CD8-positive, alpha-beta memory T cell (primary cell): ENCODE measurements at regions not wholly inside any gene's neighbourhood (a gene's known extent, or its start where the extent isn't known, plus 50 kb on each side); places are given as distances from the start of the nearest gene placed in this dataset.

Experiments used
- CTCF ChIA-PET: fragments of 350-600 bp; sonication (Branson Sonifier 250); formaldehyde crosslinking; loops from one replicate; lab custom pipeline; 2021; ENCODE audit warnings: antibody characterized with exemption; lab: Charles Lee
- POLR2A ChIA-PET: fragments of 350-600 bp; sonication (Branson Sonifier 250); formaldehyde crosslinking; loops from one replicate; lab custom pipeline; 2021; ENCODE audit warnings: antibody characterized with exemption; lab: Charles Lee
- DNase-seq, 5 donors: peaks; one replicate each; pipeline versions ENCODE4 v3.0.0 to v3.0.0-alpha.2; 2020 to 2022; ENCODE audit warnings: mixed read lengths in 1 of 5
- H3K27ac ChIP-seq: one replicate; pipeline ENCODE4 v1.7.0; 2013; ENCODE audit warnings: low read depth, mild to moderate bottlenecking, low read length, moderate library complexity
- H3K27me3 ChIP-seq: 2 replicates; pipeline ENCODE4 v1.7.0; 2013; ENCODE audit warnings: low read length, mild to moderate bottlenecking; ENCODE audit not compliant: insufficient read depth, poor library complexity, severe bottlenecking
- H3K36me3 ChIP-seq: 2 replicates; pipeline ENCODE4 v1.7.0; 2013; ENCODE audit warnings: mild to moderate bottlenecking, low read length, moderate library complexity; ENCODE audit not compliant: insufficient read depth
- H3K4me1 ChIP-seq: 2 replicates; pipeline ENCODE4 v1.7.0; 2013; ENCODE audit warnings: mild to moderate bottlenecking, low read length, moderate library complexity; ENCODE audit not compliant: insufficient read depth
- H3K4me3 ChIP-seq: 2 replicates; pipeline ENCODE4 v1.7.0; 2013; ENCODE audit warnings: mild to moderate bottlenecking, low read length
- H3K9me3 ChIP-seq: 2 replicates; pipeline ENCODE4 v1.7.0; 2013; ENCODE audit warnings: mild to moderate bottlenecking, low read length
- H3K27ac Mint-ChIP-seq, 8 donors: one replicate each; pipeline ENCODE4 v1.8.0; 2020 to 2021; ENCODE audit warnings: mixed read lengths in 8 of 8, mild to moderate bottlenecking in 6 of 8, inconsistent platforms in 3 of 8, moderate library complexity in 3 of 8
- H3K27me3 Mint-ChIP-seq, 2 donors: one replicate each; pipeline ENCODE4 v1.8.0; 2020 to 2021; ENCODE audit warnings: mixed read lengths in 2 of 2, mild to moderate bottlenecking in 1 of 2, moderate library complexity in 1 of 2
- H3K36me3 Mint-ChIP-seq, 3 donors: one replicate each; pipeline ENCODE4 v1.8.0; 2020 to 2021; ENCODE audit warnings: mixed read lengths in 3 of 3, inconsistent platforms in 1 of 3, mild to moderate bottlenecking in 1 of 3
- H3K4me1 Mint-ChIP-seq, 3 donors: one replicate each; pipeline ENCODE4 v1.8.0; 2020 to 2021; ENCODE audit warnings: mixed read lengths in 3 of 3, inconsistent platforms in 1 of 3, mild to moderate bottlenecking in 1 of 3
- H3K4me3 Mint-ChIP-seq, 7 donors: one replicate each; pipeline ENCODE4 v1.8.0; 2020 to 2021; ENCODE audit warnings: mixed read lengths in 7 of 7, mild to moderate bottlenecking in 6 of 7, moderate library complexity in 4 of 7, inconsistent platforms in 2 of 7
- H3K9me3 Mint-ChIP-seq, 5 donors: one replicate each; pipeline ENCODE4 v1.8.0; 2020 to 2022; ENCODE audit warnings: mixed read lengths in 5 of 5, mild to moderate bottlenecking in 3 of 5, moderate library complexity in 2 of 5, inconsistent platforms in 1 of 5

DNA sequence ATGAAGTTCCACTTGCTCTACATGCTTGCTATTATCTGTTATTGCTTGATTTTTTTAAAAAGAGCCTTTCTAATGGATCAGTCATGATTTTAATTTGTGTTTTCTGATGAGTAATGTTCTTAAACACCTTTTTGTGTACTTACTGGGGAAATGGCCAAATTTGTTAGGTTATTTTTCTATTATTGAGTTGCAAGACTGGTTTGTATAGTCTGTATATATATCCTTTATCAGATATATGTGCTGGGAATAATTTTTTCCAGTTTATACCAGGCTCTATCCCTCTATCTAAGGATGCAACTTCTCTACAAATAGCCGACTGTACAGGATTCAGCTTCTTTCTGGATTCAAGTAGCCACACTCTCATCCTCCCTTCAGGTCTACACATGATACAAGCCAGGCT is 65.6 kb upstream of the SEC61G start:
- H3K4me1 ChIP-seq, result no peaks in the 10 kb centered on the region
- H3K4me3 Mint-ChIP-seq, result no peak overlapping the region
- peaks cover 0 to 2% (median 0%) of the 10 kb centered on the region in 3 donors for H3K36me3 Mint-ChIP-seq
- H3K9me3 Mint-ChIP-seq, result peaks cover 0 to 7% (median 4%) of the 10 kb centered on the region in 5 donors
- no peak overlapping the region for H3K4me3 ChIP-seq
- H3K27ac Mint-ChIP-seq, result no peak overlapping the region
- no peak for DNase-seq
- no peak overlapping the region for H3K27ac ChIP-seq
- POLR2A ChIA-PET, result no interaction called here
- CTCF ChIA-PET, result no interaction called here
- H3K27me3 ChIP-seq, result no peaks in the 10 kb centered on the region
- peaks cover 8 to 39% of the 10 kb centered on the region in 2 donors for H3K27me3 Mint-ChIP-seq
- H3K36me3 ChIP-seq, result no peaks in the 10 kb centered on the region
- H3K9me3 ChIP-seq, result no peaks in the 10 kb centered on the region
- H3K4me1 Mint-ChIP-seq, result no peaks in the 10 kb centered on the region

DNA sequence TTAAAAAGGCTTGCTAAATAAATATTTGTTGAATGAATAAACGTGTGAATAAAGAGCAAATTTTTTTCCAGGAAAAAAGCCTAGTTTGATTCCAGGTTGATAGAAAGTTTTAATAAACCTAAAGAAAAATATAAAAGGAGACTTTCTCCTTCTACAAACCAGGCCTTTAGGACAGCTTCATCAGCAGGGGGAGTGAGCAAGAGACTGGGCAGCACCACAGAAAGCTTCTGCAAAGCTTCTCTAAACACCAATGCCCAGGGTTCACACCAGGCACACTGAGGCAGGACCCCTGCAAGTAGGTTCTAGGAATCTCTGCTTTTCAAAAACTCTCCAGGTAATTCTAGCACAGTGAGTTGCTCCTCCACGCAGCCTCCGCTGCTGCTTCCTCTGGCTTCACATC is 66.4 kb upstream of the SEC61G start:
- H3K27ac ChIP-seq, result no peak overlapping the region
- Mint-ChIP-seq H3K4me3 (no peak overlapping the region), H3K27me3 (peaks cover 5 to 35% of the 10 kb centered on the region in 2 donors), H3K27ac (no peak overlapping the region), H3K36me3 (peaks cover 0 to 2% (median 0%) of the 10 kb centered on the region in 3 donors), H3K4me1 (no peaks in the 10 kb centered on the region), H3K9me3 (peaks cover 0 to 7% (median 4%) of the 10 kb centered on the region in 5 donors)
- H3K9me3 ChIP-seq, result no peaks in the 10 kb centered on the region
- no peak overlapping the region for H3K4me3 ChIP-seq
- no peaks in the 10 kb centered on the region for H3K27me3 ChIP-seq
- no peaks in the 10 kb centered on the region for H3K4me1 ChIP-seq
- no peaks in the 10 kb centered on the region for H3K36me3 ChIP-seq
- POLR2A ChIA-PET, result no interaction called here
- DNase-seq, result no peak
- CTCF ChIA-PET, result no interaction called here

DNA sequence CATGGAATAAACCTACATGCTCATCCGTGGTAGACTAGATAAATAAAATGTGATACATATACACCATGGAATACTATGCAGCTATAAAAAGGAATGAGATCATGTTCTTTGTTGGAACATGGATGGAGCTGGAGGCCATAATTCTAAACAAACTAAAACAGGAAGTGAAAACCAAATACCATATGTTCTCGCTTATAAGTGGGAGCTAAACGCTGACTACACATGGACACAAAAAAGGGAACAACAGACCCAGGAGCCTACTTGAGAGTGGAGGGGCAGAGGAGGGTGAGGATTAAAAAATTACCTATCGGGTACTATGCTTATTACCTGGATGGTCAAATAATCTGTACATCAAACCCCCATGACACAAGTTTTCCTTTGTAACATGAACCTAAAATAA is 68.7 kb upstream of the SEC61G start:
- Histone ChIP-seq H3K4me3 (no peak overlapping the region), H3K36me3 (no peaks in the 10 kb centered on the region), H3K27me3 (no peaks in the 10 kb centered on the region), H3K9me3 (no peaks in the 10 kb centered on the region), H3K4me1 (no peaks in the 10 kb centered on the region), H3K27ac (no peak overlapping the region)
- Mint-ChIP-seq H3K36me3 (peaks cover 0 to 2% (median 0%) of the 10 kb centered on the region in 3 donors), H3K27ac (no peak overlapping the region), H3K4me3 (no peak overlapping the region), H3K9me3 (peaks cover 0 to 7% (median 5%) of the 10 kb centered on the region in 5 donors), H3K4me1 (no peaks in the 10 kb centered on the region), H3K27me3 (peaks cover 2 to 31% of the 10 kb centered on the region in 2 donors)
- DNase-seq, result no peak
- POLR2A ChIA-PET, result no interaction called here
- CTCF ChIA-PET, result no interaction called here

DNA sequence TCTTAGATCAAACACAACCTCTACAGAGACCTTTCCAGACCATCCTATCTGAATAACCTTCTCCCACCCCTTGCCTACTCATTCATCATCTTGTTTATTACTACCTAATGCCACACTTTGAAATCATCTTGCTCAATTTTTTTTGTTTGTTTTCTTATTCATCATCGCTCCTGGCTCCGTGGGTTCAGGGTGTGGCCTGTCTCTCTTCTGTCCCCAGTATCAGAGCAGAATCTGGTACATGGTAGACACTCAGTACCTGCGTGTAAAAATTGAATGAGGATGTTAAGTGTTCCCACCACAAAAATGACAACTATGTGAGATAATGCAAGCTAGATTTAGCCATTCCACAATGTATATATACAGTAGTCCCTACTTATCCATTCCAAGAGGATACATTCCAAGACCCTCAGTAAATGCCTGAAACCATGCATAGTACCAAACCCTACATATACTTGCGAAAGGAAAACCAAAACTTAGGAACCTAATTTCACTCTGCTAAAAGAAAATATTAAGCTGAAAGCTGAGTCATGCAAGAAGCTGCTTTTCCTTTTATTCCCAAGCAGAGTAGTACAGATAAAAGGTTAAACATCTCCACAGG is 72.1 kb upstream of the SEC61G start:
- no peak for DNase-seq
- Mint-ChIP-seq H3K9me3 (peaks cover 0 to 8% (median 7%) of the 10 kb centered on the region in 5 donors), H3K4me1 (no peaks in the 10 kb centered on the region), H3K27me3 (peaks cover 0 to 3% of the 10 kb centered on the region in 2 donors), H3K27ac (no peak overlapping the region), H3K4me3 (no peak overlapping the region), H3K36me3 (no peaks in the 10 kb centered on the region)
- H3K36me3 ChIP-seq, result no peaks in the 10 kb centered on the region
- H3K9me3 ChIP-seq, result no peaks in the 10 kb centered on the region
- H3K4me3 ChIP-seq, result no peak overlapping the region
- H3K27ac ChIP-seq, result no peak overlapping the region
- CTCF ChIA-PET, result no interaction called here
- H3K4me1 ChIP-seq, result no peaks in the 10 kb centered on the region
- no peaks in the 10 kb centered on the region for H3K27me3 ChIP-seq
- POLR2A ChIA-PET, result no interaction called here

DNA sequence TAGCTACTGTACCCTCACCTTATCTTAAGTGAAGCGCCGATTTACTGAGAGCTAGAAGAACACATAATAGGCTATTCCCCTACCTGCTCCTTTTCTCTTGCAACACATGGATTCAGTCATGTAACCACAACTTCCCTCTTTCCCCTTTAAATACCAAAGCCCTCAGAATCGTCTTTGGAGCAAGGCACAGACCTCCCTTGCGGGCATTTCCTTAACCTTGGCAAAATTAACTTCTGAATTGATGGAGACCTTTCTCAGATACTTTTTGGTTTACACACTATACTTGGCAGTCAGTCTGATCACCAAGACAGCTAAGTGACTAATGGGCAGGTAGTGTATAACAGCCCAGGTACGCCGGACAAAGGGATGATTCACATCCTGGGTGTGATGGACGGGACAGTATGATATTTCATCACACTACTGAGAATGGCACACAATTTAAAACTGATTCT is 72.7 kb upstream of the SEC61G start:
- Histone ChIP-seq H3K27me3 (no peaks in the 10 kb centered on the region), H3K36me3 (no peaks in the 10 kb centered on the region), H3K27ac (no peak overlapping the region), H3K4me1 (no peaks in the 10 kb centered on the region), H3K4me3 (no peak overlapping the region), H3K9me3 (no peaks in the 10 kb centered on the region)
- Mint-ChIP-seq H3K27me3 (no peaks in the 10 kb centered on the region), H3K27ac (no peak overlapping the region), H3K4me3 (no peak overlapping the region), H3K4me1 (no peaks in the 10 kb centered on the region), H3K9me3 (peaks cover 0 to 8% (median 7%) of the 10 kb centered on the region in 5 donors), H3K36me3 (no peaks in the 10 kb centered on the region)
- CTCF ChIA-PET, result no interaction called here
- DNase-seq, result no peak
- POLR2A ChIA-PET, result no interaction called here

DNA sequence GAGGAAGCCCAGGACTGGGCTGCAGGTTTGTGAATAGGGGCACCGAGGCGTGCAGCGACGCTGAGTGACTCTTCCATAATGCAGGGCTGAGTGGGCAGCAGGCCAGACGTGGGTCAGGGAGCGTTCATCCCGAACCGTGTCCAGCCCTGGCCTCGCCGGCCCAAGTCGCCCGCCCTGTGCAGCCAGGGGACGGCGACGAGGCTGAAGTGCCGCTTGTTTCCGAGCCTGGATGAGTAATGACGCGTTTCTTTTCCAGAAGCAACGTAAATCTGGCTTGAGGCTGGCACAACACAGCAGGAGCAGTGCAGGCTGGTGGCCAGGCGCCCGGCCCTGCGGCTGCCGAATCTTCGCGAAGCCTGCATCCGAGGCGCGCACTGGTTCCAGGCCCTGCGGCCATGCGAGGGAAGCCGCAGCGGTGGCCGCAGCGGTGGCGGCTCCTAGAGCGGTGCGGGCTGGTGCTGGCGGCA is 74.0 kb upstream of the SEC61G start:
- Histone ChIP-seq H3K4me1 (no peaks in the 10 kb centered on the region), H3K36me3 (no peaks in the 10 kb centered on the region), H3K27ac (no peak overlapping the region), H3K4me3 (no peak overlapping the region), H3K9me3 (no peaks in the 10 kb centered on the region), H3K27me3 (no peaks in the 10 kb centered on the region)
- no peak overlapping the region for H3K27ac Mint-ChIP-seq
- ChIA-PET CTCF (no interaction called here), POLR2A (no interaction called here)
- no peaks in the 10 kb centered on the region for H3K36me3 Mint-ChIP-seq
- H3K4me3 Mint-ChIP-seq, result no peak overlapping the region
- DNase-seq, result no peak
- H3K27me3 Mint-ChIP-seq, result peaks cover 0 to 4% of the 10 kb centered on the region in 2 donors
- H3K9me3 Mint-ChIP-seq, result peaks cover 0 to 8% (median 7%) of the 10 kb centered on the region in 5 donors
- H3K4me1 Mint-ChIP-seq, result no peaks in the 10 kb centered on the region

DNA sequence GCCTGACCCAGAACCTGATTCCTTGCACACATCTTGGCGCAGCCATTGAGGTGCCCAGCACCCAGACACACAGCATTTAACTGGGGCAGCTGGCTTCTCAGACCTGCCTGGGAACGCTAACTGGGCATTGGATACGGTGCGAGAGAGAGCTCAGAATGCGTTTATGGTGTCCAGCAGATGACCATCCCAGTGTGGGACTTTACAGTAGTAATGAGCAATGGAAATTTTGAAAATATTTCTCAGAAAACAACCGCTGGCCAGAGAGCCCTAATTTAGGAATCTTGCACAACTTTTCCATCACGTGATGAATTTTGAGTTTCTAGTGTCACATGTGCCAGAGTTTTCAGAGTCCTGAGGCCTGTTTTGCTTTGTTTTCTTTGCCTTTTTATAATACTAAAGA is 78.2 kb upstream of the SEC61G start:
- H3K27me3 Mint-ChIP-seq, result peaks cover 0 to 4% of the 10 kb centered on the region in 2 donors
- no peak for DNase-seq
- CTCF ChIA-PET, result no interaction called here
- Histone ChIP-seq H3K27ac (no peak overlapping the region), H3K36me3 (no peaks in the 10 kb centered on the region), H3K9me3 (no peaks in the 10 kb centered on the region), H3K4me3 (no peak overlapping the region), H3K27me3 (no peaks in the 10 kb centered on the region), H3K4me1 (no peaks in the 10 kb centered on the region)
- no peak overlapping the region for H3K27ac Mint-ChIP-seq
- no peaks in the 10 kb centered on the region for H3K36me3 Mint-ChIP-seq
- no peaks in the 10 kb centered on the region for H3K4me1 Mint-ChIP-seq
- H3K9me3 Mint-ChIP-seq, result peaks cover 0 to 3% (median 0%) of the 10 kb centered on the region in 5 donors
- POLR2A ChIA-PET, result no interaction called here
- no peak overlapping the region for H3K4me3 Mint-ChIP-seq

DNA sequence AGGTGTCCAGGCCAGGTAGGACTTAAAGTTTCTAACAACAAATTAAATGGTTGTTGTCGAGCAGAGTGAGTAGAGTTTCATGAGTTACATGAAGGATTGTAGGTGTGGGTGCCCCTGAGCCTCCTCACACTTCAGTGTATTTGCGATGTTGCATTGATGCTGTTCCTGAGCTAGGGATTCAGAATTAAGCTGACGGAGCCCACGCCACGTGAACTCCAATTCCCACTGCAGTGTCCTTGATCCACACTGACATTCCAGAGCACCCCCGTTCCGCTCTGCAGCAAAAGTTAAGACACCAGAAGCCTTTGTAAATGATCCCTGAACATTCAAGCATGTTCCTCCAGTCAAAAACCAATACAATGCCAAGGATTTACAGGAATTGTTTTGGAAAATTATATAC is 78.8 kb upstream of the SEC61G start:
- Mint-ChIP-seq H3K9me3 (peaks cover 0 to 3% (median 0%) of the 10 kb centered on the region in 5 donors), H3K27ac (no peak overlapping the region), H3K27me3 (peaks cover 0 to 4% of the 10 kb centered on the region in 2 donors), H3K4me3 (no peak overlapping the region), H3K36me3 (no peaks in the 10 kb centered on the region), H3K4me1 (no peaks in the 10 kb centered on the region)
- ChIA-PET POLR2A (no interaction called here), CTCF (no interaction called here)
- no peak overlapping the region for H3K4me3 ChIP-seq
- H3K27me3 ChIP-seq, result no peaks in the 10 kb centered on the region
- H3K9me3 ChIP-seq, result no peaks in the 10 kb centered on the region
- no peak for DNase-seq
- H3K36me3 ChIP-seq, result no peaks in the 10 kb centered on the region
- no peaks in the 10 kb centered on the region for H3K4me1 ChIP-seq
- no peak overlapping the region for H3K27ac ChIP-seq
